Neural crest cell (in vitro differentiated cells): ENCODE measurements at regions not wholly inside any gene's neighbourhood (a gene's known extent, or its start where the extent isn't known, plus 50 kb on each side); places are given as distances from the start of the nearest gene placed in this dataset.

Experiments
- DNase-seq: peaks from one replicate; pipeline ENCODE4 v3.0.0; 2021; ENCODE audit warnings: low read depth, mixed read lengths, low spot score
- H3K27ac Mint-ChIP-seq: one replicate; pipeline ENCODE4 v1.8.0; 2021; ENCODE audit warnings: mild to moderate bottlenecking, mixed read lengths; ENCODE audit not compliant: unreplicated experiment
- H3K27me3 Mint-ChIP-seq: 2 replicates; pipeline ENCODE4 v1.8.0; 2021; ENCODE audit warnings: low read depth, mild to moderate bottlenecking, mixed read lengths
- H3K36me3 Mint-ChIP-seq: 2 replicates; pipeline ENCODE4 v1.8.0; 2021; ENCODE audit warnings: low read depth, mild to moderate bottlenecking, mixed read lengths
- H3K4me1 Mint-ChIP-seq: 2 replicates; pipeline ENCODE4 v1.8.0; 2021; ENCODE audit warnings: mixed read lengths
- H3K4me3 Mint-ChIP-seq: one replicate; pipeline ENCODE4 v1.8.0; 2021; ENCODE audit warnings: mild to moderate bottlenecking, mixed read lengths
- H3K9me3 Mint-ChIP-seq: 2 replicates; pipeline ENCODE4 v1.8.0; 2021; ENCODE audit warnings: mixed read lengths
- CTCF ChIP-seq: fragments of 200-600 bp; sonication (generic); conservative IDR thresholded peaks from 2 replicates; pipeline ENCODE4 v1.5.0; 2021; ENCODE audit warnings: antibody characterized with exemption, mild to moderate bottlenecking

- H3K36me3 Mint-ChIP-seq, result no peaks in the 10 kb centered on the region
- no peaks in the 10 kb centered on the region for H3K27me3 Mint-ChIP-seq
- peaks cover 8% of the 10 kb centered on the region for H3K9me3 Mint-ChIP-seq
- no peak for TF ChIP-seq CTCF
- H3K4me3 Mint-ChIP-seq, result no peak overlapping the region
- no peak overlapping the region for H3K27ac Mint-ChIP-seq
- H3K4me1 Mint-ChIP-seq, result no peaks in the 10 kb centered on the region
- no peak for DNase-seq
Measured at GRCh38 chr3:82641701-82642100, 880.3 kb upstream of the GBE1 start.

GRCh38 chr3:82640254-82640653 is 878.8 kb upstream of the GBE1 start:
- no peak for DNase-seq
- H3K27ac Mint-ChIP-seq, result no peak overlapping the region
- TF ChIP-seq CTCF, result no peak
- H3K4me1 Mint-ChIP-seq, result no peaks in the 10 kb centered on the region
- no peaks in the 10 kb centered on the region for H3K27me3 Mint-ChIP-seq
- peaks cover 5% of the 10 kb centered on the region for H3K9me3 Mint-ChIP-seq
- no peaks in the 10 kb centered on the region for H3K36me3 Mint-ChIP-seq
- no peak overlapping the region for H3K4me3 Mint-ChIP-seq

- DNase-seq, result no peak
- Mint-ChIP-seq H3K36me3 (no peaks in the 10 kb centered on the region), H3K9me3 (peaks cover 2% of the 10 kb centered on the region), H3K27ac (no peak overlapping the region), H3K4me3 (no peak overlapping the region), H3K27me3 (no peaks in the 10 kb centered on the region), H3K4me1 (peaks cover 5% of the 10 kb centered on the region)
- TF ChIP-seq CTCF, result no peak
Measured at GRCh38 chr3:82637574-82637973, 876.1 kb upstream of the GBE1 start.

GRCh38 chr3:82636177-82636576 is 874.7 kb upstream of the GBE1 start:
- no peak for DNase-seq
- TF ChIP-seq CTCF, result no peak
- Mint-ChIP-seq H3K4me1 (peaks cover 5% of the 10 kb centered on the region), H3K36me3 (no peaks in the 10 kb centered on the region), H3K4me3 (no peak overlapping the region), H3K27me3 (no peaks in the 10 kb centered on the region), H3K9me3 (no peaks in the 10 kb centered on the region), H3K27ac (no peak overlapping the region)

- Mint-ChIP-seq H3K27me3 (no peaks in the 10 kb centered on the region), H3K36me3 (peaks cover 3% of the 10 kb centered on the region), H3K4me1 (peaks cover 5% of the 10 kb centered on the region), H3K27ac (no peak overlapping the region), H3K4me3 (no peak overlapping the region), H3K9me3 (peaks cover 4% of the 10 kb centered on the region)
- no peak for TF ChIP-seq CTCF
- DNase-seq, result no peak
Measured at GRCh38 chr3:82633319-82633718, 871.9 kb upstream of the GBE1 start.

- Mint-ChIP-seq H3K4me3 (no peak overlapping the region), H3K9me3 (peaks cover 4% of the 10 kb centered on the region), H3K36me3 (peaks cover 3% of the 10 kb centered on the region), H3K27me3 (no peaks in the 10 kb centered on the region), H3K27ac (no peak overlapping the region), H3K4me1 (peaks cover 5% of the 10 kb centered on the region)
- DNase-seq, result no peak
- no peak for TF ChIP-seq CTCF
Measured at GRCh38 chr3:82629937-82630336, 868.5 kb upstream of the GBE1 start.
